NT2/D1 (cell line): ENCODE measurements at regions not wholly inside any gene's neighbourhood (a gene's known extent, or its start where the extent isn't known, plus 50 kb on each side); places are given as distances from the start of the nearest gene placed in this dataset.

ENCODE experiments used
- SUZ12 ChIP-seq: IDR thresholded peaks from 2 replicates; pipeline ENCODE4 v1.6.1; 2011; ENCODE audit not compliant: insufficient read length, insufficient read depth; ENCODE audit errors: extremely low read depth
- YY1 ChIP-seq: IDR thresholded peaks from 2 replicates; pipeline ENCODE4 v1.6.1; 2011; ENCODE audit not compliant: insufficient read length, insufficient read depth
- ZNF274 ChIP-seq: IDR thresholded peaks from 2 replicates; pipeline ENCODE4 v1.6.1; 2011; ENCODE audit warnings: mild to moderate bottlenecking, low read depth, low read length

GRCh38 chr21:35764077-35764476 is 296.2 kb downstream of the SETD4 start:
- TF ChIP-seq SUZ12 (no peak), ZNF274 (no peak), YY1 (no peak)
